GM21515 (cell line): ENCODE measurements at regions not wholly inside any gene's neighbourhood (a gene's known extent, or its start where the extent isn't known, plus 50 kb on each side); places are given as distances from the start of the nearest gene placed in this dataset.

Source experiments
- ATAC-seq: cut with Tn5 transposase; IDR thresholded peaks from one replicate; pipeline ENCODE4 v1.9.1; 2021; ENCODE audit not compliant: unreplicated experiment

DNA sequence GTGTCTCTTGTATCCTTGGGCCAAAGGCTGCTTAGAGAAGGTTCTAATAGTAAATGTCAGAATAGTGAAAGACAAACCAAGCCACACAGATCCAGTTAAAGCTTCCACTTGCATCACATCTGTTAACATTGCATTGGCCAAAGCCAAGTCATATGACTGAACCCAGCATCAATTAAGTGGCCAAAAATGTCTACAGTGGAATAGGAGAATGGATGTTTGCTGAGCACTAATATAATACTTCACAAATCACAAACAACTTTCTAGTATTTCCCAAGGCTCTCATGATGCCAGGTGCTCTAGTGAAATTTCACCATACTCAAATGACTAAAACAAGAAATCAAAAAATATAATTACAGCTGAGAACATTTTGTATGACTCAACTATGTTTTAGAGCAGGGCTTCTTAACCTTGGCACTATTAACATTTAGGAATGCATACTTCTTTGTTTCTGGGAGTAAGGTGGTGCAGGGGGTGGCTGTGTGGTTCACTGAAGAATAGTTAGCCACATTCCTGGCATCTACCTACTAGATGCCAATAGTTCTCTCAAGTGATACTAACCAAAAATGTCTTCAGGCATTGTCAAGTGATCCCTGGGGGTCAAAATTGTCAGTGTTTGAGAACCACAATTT lies 148.0 kb upstream of the SPTLC3 start:
- no peak for ATAC-seq

DNA sequence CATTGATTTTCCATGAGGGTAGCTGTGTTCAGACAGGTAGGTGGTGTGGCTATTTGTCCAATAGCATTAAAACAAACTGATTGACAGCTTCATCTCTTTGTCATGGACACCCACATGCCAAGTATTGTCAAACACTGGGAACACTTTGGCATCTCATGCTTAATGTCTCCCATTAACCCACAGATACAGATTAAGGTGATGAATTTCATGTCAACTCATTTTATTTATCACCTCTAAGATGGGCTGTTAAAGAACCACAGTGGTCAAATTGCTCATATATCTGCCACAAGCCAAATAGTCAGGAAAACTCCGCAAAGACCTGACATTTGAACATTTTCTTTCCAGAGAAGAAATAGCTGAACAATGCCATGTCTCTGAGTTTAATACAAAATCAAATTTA lies 139.1 kb upstream of the SPTLC3 start:
- no peak for ATAC-seq

DNA sequence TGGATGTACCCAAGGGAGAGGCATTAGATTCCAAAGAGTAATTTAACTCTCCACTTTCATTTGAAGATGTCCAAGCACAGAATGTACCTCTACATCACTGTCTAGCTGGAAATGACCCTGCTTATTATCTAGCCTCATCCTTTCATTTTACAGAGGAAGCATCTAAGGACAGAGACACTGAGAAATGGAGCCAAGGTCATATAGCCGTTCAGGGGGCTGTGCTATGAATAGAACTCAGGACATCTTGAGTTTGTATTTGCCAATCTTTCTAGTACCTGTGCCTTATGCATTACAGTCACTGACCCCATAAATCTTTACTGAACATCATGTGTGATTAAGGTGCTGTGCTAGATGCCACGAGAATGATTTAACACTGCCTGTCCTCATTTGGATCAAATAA lies 138.2 kb upstream of the SPTLC3 start:
- ATAC-seq, result no peak

DNA sequence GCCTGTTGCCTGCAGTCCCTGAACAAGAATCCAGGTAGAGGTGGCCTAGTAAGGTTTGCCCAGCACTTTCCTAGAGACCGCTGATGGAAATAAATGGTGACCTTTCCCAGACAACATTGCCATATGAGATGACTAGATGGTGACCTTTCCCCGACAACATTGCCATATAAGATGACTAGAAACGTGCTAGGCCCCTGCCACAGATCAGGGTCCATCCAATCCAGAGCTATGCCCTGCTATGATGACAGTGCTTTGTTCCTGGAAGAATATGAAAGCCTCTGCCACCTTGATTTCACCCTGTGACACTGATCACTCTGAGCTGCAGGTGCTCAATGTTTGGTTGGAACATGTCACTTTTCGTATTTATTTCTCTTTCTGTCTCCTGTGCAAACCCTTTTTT lies 133.8 kb upstream of the SPTLC3 start:
- no peak for ATAC-seq

DNA sequence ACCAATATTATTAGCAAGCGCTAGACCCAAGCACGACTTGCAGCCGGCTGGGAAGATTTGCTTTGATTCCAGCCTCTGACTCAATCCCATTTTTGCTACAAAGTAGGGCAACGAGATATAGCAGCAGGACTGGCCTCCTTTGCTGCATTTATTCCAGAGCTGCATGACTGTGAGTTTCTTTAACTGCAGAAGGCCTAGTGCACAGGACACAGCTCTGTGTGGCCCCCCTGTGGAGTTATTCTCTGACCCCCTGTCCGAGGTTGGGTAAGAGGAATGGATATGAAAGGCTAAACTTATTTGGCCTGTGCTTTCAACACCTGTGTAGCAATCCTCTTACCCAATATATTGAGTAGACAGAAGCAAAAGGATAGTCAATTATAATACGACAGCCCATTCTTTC lies 133.3 kb upstream of the SPTLC3 start:
- ATAC-seq, result no peak

DNA sequence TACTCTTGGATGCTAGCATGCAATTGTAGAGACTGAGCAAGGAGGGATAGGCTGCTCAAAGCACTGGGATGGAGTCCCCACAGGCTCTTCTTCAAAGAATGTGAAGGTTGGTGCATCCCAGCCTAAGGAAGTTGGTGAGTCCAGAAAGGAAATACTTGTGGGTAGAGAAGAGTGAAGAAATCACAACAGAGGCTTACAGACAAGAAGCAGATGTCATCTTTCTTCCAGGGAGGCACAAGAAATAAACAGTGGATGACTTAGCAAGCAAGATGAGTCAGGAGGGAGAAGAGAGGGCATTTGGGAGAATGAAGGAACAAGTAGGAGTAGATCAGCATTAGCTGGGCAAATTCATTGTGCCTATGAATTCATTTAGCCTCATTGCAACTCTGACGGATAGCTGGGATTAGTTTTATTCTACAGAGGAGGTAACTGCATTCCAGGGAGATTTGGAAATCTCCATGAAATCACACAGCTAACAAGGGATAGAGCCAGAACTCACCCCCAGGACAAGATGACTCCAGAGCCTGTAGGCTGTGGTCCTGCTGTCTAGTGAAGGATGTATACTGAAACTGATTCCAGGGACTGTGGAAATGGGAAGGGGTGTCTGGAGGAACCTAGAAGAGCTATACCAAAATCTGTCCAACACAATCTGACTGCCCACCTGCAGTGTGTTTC lies 125.8 kb upstream of the SPTLC3 start:
- ATAC-seq, result no peak

DNA sequence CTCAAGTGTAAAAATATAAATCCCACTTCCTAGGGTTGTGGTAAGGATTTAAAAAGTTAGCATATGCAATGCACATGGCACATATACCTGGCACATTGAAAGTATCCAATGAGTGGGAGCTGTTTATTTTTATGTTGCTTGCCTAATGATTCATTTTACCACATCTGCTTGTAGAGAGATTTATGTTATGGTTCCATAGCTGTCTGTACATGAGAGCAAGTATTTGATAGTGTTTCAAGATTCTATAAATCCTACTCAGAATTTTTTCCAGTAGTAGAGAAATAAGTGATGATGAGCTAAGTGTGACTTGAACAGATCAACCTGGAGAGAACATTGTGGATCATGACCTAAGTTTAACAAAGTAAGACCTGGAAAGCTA lies 125.3 kb upstream of the SPTLC3 start:
- no peak for ATAC-seq

DNA sequence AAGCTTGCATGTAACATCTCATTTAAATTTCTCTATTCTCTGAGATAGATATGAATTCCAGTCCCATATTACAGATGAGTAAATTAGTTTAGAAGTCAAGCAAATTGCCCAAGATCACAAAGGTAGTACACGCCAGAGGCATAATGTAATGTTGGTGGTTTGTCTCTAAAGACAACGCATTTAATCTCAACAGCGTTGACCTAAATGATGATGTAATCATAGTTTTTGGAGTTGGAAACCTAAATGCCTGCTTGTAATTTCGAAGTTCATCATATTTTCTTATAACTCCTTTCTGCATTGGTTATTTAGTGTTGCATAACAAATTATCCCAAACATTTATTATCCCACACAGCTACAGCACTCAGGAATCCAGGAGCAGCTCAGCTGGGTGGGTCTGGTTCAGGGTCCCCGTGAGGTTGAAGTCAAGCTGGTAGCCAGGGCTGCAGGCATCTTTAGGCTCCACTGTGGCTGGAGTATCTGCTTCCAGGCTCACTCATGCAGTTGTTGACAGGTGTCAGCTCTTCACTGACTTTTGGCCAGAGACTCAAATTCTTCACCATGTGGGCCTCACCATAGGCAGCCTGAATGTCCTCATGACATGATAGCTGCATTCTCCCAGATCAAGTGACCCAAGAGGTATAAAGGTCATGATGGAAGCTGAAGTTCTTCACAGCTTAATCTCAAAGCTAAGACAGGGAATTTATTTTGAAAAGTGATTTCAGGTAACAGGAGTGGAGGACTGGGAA lies 122.0 kb upstream of the SPTLC3 start:
- no peak for ATAC-seq

DNA sequence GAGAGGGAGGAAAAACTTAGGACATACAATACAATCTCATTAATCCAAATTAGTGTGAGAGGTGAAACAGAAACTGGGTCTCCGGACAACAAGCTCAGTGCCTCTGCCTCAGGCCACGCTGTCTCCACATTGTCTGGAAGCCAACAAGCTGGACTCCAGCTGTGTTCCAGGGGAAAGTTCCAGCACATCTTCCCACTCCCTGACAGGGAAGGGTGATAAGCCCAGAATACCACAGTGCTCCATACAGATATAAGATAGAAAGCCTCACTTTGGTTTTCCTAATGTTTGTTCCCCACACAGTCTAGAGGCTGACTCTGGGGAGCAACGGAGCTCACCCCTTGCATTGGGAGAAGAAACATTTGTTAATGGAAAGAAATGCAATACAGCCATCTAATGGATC lies 117.1 kb upstream of the SPTLC3 start:
- ATAC-seq, result no peak

DNA sequence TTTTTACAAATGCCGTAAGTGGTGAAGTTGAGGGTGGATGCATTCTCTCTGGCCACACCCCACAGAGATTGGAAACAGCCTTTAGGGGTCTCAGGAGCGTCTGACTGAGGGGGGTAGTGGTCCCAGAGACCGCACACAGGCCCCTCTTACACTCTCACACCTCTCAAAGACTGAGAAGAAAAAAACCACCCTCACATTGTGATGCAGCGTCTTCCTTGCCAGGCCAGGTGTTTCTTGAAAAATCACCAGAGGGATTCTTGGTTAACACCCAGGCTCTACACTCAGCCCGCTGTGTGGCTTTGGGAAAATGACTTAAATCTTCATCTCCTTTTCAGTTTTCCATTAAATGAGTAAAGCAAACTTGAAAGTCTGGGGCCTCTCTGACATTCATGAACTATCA lies 115.8 kb upstream of the SPTLC3 start:
- no peak for ATAC-seq

DNA sequence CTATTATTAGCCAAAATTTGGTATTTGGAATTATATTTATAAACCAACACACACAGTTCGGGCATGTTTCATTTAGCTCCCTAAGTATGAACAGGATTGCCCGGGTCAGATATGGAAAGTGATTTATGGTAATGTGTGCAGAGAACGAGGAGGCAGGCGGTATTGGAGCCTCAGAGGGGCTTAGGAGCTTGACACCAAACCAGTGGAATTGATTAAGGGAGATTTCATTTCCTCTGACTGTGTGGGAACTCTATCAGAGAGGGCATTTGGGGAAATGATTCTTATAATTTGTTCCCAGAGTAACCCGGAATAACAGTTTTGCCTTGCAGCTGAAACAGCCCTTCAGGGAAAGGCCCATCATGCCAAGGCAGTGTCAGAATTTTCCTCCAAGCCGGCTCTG lies 115.1 kb upstream of the SPTLC3 start:
- ATAC-seq, result no peak

DNA sequence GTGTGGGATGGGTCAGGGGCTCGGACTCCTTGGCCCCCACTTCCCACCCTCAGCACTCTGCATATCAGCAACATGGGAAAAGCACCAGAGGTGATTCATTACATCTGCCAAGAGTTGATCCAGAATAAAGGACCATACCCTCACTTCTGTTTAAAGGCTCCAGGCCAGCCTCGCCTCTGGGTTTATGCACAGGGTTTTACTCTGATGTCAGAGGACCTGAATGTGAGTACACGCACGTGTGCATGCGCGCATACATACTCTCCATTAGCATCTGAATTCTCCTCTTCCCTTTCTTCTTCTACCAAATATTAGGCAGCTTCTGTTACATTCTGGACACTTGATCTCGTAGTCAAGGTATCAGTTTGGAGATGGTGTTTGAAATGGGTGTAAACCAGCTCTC lies 114.7 kb upstream of the SPTLC3 start:
- ATAC-seq, result no peak

DNA sequence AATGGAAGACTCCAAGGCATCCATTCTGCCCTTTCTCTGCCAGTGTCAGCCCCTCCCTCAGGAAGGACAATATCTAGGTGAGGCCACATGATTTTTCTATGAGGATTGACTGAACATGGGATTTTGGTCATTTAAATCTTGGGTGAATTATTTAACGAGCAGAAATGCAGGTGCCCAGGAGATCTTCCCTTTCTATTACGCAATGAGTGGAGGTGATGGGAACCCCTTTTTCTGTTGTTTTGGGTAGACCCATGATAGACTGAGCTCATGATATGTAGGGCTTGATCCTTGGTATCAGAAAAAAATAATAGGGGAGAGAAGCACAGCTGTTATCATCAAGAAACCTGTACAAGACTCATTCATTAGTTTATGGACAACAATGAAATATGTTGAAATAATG lies 112.6 kb upstream of the SPTLC3 start:
- no peak for ATAC-seq

DNA sequence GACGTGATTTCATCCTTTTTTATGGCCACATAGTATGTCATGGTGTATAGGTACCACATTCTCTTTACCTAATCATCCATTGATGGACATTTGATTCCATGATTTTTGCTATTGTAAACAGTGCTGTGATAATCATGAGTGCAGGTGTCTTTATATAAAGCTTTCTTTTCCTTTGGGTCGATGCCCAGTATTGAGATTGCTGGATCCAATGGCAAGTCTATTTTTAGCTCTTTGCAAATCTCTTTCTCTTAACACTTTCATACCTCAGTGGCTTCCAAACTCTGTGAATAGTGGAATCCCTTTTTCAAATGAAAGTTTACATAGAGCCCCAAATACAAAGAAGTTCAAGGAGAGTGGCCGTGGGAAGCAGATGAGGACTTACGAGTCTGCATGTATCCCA lies 105.8 kb upstream of the SPTLC3 start:
- no peak for ATAC-seq

DNA sequence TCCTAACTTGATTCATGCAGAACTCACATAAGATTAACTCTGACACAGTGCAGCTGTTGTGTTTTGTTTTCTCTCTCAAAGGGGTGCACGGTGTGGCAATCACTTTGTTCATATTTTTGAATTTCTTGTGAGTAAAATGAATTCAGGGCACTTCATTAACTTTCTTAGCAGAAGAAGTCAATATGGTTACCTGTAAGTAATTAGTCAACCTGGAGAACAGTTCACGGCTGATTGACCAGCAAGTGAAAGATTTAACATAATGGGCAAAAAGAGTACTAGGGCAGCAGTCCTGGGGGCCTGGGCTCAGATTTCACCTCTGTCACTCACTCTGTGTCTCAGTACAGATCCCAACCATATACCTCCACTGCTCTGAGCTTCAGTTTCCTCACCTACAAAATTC lies 102.4 kb upstream of the SPTLC3 start:
- no peak for ATAC-seq

DNA sequence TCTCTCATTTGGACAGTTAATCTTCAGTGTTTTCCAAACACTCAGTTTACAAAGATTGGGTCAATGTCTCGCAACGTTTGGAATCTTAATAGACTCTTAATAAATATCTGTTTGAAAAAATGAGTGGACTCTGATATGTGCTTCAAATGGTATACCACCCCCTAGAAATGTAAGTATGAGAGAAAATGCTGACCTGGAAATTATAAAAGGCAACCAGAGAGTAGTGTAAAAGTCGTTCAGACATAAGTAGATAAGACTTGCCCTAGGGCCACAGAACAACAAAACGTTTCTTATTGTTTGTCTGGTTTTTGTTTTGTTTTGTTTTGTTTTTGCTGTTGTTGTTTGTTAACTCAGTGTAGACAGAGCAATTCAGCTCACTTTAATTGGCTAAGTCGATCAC lies 97.4 kb upstream of the SPTLC3 start:
- ATAC-seq, result no peak

DNA sequence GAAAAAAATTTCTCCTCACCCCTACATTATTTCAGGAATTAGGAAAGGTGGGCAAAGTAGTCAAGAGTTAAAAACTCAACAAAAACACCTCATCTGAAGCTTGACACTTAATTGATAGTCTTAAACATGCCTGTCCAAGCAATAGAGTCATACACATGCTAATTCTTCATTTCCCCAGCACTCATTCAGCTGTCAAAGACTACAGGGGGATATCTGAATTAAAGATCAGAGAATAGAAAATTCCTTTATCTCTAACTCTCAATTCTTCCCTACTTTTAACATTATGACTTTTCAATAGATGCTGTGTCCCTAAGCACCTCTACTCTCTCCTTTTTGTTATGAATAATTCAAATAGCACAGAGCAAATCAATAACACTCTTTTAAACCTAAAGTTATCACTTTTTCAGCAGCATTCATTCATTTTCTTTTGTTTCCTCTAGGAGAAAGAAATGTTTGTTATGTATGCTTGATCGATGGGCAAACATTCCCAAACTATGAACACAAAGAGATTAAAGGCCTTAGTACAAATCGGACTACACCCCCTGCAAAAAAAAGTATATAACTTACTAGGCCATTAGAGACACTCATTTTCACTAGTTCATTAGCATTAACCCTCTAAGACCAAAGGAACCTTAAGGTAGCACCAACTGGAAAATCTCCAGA lies 94.9 kb upstream of the SPTLC3 start:
- no peak for ATAC-seq

DNA sequence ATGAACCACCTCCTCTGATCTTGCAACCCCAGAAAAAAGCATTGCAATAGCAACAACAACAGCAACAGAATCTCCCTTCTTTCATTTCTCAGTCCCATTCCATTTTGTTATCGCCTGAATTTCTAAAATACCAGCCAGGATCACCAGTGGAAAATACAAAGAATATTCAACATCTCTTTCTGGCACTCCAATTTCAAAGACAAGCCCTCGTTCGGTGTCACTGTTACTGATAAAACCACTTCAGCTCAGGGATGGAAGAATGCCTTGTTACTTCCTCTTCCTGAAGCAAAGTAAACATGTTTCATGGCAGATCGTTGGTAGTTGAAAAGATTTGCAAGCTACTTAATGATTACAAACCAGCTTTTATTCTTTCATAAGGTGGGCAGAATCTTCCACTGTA lies 94.0 kb upstream of the SPTLC3 start:
- no peak for ATAC-seq

DNA sequence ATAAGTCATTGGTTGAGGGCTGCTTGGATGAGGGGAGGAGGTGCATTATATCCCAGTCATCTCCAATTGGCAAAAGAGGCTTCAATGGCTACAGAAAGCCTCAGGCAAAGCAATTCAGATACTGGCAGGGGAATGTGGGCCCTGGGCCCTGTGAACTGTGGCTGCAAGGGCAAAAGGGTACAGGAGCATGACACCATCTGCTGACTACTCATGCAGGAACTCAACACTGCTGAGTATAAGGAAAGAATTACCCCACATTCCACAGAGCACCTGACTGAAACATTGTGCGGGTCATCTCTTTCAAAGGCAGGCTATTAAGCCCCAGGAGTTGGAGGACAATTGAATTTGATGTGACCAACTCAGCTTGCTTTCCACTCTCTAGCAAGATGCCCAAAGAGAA lies 92.1 kb upstream of the SPTLC3 start:
- no peak for ATAC-seq

DNA sequence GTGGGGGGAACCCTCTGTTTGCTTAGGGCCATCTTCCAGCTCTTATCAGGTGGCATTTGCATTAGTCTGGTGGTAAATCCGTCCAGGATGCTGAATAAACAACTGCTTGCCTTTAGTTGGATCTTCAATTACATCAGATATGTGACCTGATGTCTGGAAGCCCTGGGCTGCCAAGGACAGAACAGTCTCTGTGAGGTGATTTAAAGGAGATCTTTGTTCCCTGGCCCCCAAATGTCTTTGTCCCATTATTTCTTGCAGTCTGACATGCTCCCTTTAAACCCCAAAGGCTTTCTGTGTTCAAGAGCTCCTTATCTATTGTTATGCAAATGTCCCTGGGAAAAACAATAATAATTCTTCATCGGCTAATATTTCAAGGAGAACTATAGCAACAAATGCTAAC lies 84.6 kb upstream of the SPTLC3 start:
- no peak for ATAC-seq

DNA sequence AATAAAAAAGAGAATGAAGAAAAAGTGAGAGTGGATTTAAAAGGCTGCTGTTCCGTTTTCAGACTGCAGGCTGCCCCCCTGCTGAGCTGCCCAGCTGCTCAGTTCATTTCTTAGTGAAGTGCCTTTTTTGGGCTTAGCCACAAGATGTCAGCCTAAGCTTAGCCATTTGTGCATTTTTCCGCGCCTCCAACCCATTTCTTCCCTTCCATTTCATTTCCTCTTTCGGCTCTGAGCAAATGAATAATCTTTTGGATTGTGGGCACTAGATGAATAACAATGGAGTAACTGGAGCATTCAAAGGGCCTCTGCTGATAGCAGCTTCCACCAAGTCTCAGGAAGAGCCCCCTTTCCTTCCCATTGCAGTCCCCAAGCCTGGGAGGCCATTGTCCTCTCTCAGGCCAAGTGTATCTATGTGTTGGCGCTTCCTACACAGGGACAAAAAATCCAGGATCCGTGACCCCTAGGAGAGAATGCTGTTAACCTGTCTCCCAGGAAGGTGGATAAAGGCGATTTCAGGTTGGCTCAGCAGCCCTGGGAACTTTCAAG lies 83.5 kb upstream of the SPTLC3 start:
- peak; percentile 95 for ATAC-seq
